Loucy (cell line): ENCODE measurements at regions not wholly inside any gene's neighbourhood (a gene's known extent, or its start where the extent isn't known, plus 50 kb on each side); places are given as distances from the start of the nearest gene placed in this dataset.
"Not testable (repeated sequence)": the region's sequence is repeated elsewhere in the genome, so short reads cannot be mapped to it uniquely, and the experiment has no call there.

Experiments used
- H2AFZ ChIP-seq: fragments of 200-600 bp; sonication (generic); 2 replicates; pipeline ENCODE4 v1.6.0; 2016; ENCODE audit warnings: antibody characterized with exemption, mild to moderate bottlenecking, low read length, moderate library complexity
- H3F3A ChIP-seq: fragments of 200-600 bp; 2 replicates; pipeline ENCODE4 v1.6.0; 2016; ENCODE audit warnings: antibody characterized with exemption, low read depth, mild to moderate bottlenecking
- H3K27me3 ChIP-seq: fragments of 200-600 bp; sonication (generic); 2 replicates; pipeline ENCODE4 v1.6.1; 2014; ENCODE audit warnings: low read length, mild to moderate bottlenecking; ENCODE audit not compliant: insufficient read depth, poor library complexity, severe bottlenecking
- H3K36me3 ChIP-seq: fragments of 200-600 bp; sonication (generic); 2 replicates; pipeline ENCODE4 v1.6.1; 2016; ENCODE audit warnings: low read length; ENCODE audit not compliant: insufficient read depth
- H3K4me1 ChIP-seq: fragments of 200-600 bp; sonication (generic); 2 replicates; pipeline ENCODE4 v1.5.1; 2014; ENCODE audit warnings: low read length, mild to moderate bottlenecking; ENCODE audit not compliant: insufficient read depth, poor library complexity, severe bottlenecking
- H3K4me2 ChIP-seq: fragments of 200-600 bp; sonication (generic); 2 replicates; pipeline ENCODE4 v1.6.0; 2014; ENCODE audit warnings: antibody characterized with exemption, low read length, low read depth, mild to moderate bottlenecking; ENCODE audit not compliant: poor library complexity, severe bottlenecking
- H3K4me3 ChIP-seq: fragments of 200-600 bp; sonication (generic); 2 replicates; pipeline ENCODE4 v1.5.1; 2014; ENCODE audit warnings: low read length, mild to moderate bottlenecking, mixed read lengths; ENCODE audit not compliant: poor library complexity, severe bottlenecking
- H3K79me2 ChIP-seq: fragments of 200-600 bp; sonication (generic); 2 replicates; pipeline ENCODE4 v1.6.1; 2014; ENCODE audit warnings: low read length; ENCODE audit not compliant: insufficient read depth
- H3K9ac ChIP-seq: fragments of 200-600 bp; sonication (generic); 2 replicates; pipeline ENCODE4 v1.6.0; 2014; ENCODE audit warnings: mild to moderate bottlenecking, low read depth, low read length, moderate library complexity; ENCODE audit not compliant: poor library complexity, severe bottlenecking
- H3K9me2 ChIP-seq: fragments of 200-600 bp; sonication (generic); replicated peaks from 2 replicates; pipeline ENCODE4 v1.6.1; 2016; ENCODE audit warnings: low read depth, low read length, mixed read lengths
- H3K9me3 ChIP-seq: fragments of 200-600 bp; sonication (generic); 2 replicates; pipeline ENCODE4 v1.6.1; 2014; ENCODE audit warnings: mild to moderate bottlenecking, antibody characterized with exemption, low read length, low read depth; ENCODE audit not compliant: insufficient read depth
- H4K20me1 ChIP-seq: fragments of 200-600 bp; sonication (generic); 2 replicates; pipeline ENCODE4 v1.6.0; 2014; ENCODE audit warnings: antibody characterized with exemption, low read length, mild to moderate bottlenecking; ENCODE audit not compliant: insufficient read depth, poor library complexity, severe bottlenecking
- EZH2phosphoT487 ChIP-seq: fragments of 200-600 bp; IDR thresholded peaks from 2 replicates; pipeline ENCODE4 v1.6.1; 2018; ENCODE audit warnings: antibody characterized with exemption, mild to moderate bottlenecking, moderate library complexity, borderline replicate concordance
- TF ChIP-seq, protein P1 (sequence below): fragments of 200-600 bp; sonication (generic); conservative IDR thresholded peaks from 2 replicates; pipeline ENCODE4 v1.5.1; 2014; ENCODE audit warnings: mild to moderate bottlenecking, antibody characterized with exemption, low read length

- H3K4me3 ChIP-seq, result no peak overlapping the region
- H3K4me2 ChIP-seq, result no peak overlapping the region
- no peaks in the 10 kb centered on the region for H3K4me1 ChIP-seq
- no peaks in the 10 kb centered on the region for H3K9me3 ChIP-seq
- no peaks in the 10 kb centered on the region for H4K20me1 ChIP-seq
- no peaks in the 10 kb centered on the region for H3F3A ChIP-seq
- no peaks in the 10 kb centered on the region for H3K79me2 ChIP-seq
- no peaks in the 10 kb centered on the region for H3K27me3 ChIP-seq
- H3K36me3 ChIP-seq, result no peaks in the 10 kb centered on the region
- no peak overlapping the region for H2AFZ ChIP-seq
- no peak for TF ChIP-seq EZH2phosphoT487
- TF ChIP-seq, protein P1, sequence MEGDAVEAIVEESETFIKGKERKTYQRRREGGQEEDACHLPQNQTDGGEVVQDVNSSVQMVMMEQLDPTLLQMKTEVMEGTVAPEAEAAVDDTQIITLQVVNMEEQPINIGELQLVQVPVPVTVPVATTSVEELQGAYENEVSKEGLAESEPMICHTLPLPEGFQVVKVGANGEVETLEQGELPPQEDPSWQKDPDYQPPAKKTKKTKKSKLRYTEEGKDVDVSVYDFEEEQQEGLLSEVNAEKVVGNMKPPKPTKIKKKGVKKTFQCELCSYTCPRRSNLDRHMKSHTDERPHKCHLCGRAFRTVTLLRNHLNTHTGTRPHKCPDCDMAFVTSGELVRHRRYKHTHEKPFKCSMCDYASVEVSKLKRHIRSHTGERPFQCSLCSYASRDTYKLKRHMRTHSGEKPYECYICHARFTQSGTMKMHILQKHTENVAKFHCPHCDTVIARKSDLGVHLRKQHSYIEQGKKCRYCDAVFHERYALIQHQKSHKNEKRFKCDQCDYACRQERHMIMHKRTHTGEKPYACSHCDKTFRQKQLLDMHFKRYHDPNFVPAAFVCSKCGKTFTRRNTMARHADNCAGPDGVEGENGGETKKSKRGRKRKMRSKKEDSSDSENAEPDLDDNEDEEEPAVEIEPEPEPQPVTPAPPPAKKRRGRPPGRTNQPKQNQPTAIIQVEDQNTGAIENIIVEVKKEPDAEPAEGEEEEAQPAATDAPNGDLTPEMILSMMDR, result no peak
- no peaks in the 10 kb centered on the region for H3K9me2 ChIP-seq
- no peak overlapping the region for H3K9ac ChIP-seq
These were observed 123.9 kb upstream of the IER5L start for GRCh38 chr9:129301941-129302340.

DNA sequence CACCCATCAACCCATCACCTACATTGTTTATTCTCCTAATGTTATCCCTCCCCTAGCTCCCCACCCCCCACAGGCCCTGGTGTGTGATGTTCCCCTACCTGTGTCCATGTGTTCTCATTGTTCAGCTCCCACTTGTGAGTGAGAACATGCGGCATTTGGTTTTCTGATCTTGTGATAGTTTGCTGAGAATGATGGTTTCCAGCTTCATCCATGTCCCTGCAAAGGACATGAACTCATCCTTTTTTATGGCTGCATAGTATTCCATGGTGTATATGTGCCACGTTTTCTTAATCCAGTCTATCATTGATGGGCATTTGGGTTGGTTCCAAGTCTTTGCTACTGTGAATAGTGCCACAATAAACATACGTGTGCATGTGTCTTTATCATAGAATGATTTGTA is 118.1 kb upstream of the IER5L start:
- H3K27me3 ChIP-seq, H3K9me2 ChIP-seq, H3K4me1 ChIP-seq, H3K9ac ChIP-seq, H2AFZ ChIP-seq, H3K4me3 ChIP-seq, H3K36me3 ChIP-seq, H3K79me2 ChIP-seq, H3F3A ChIP-seq, H3K9me3 ChIP-seq, H4K20me1 ChIP-seq, H3K4me2 ChIP-seq: not testable (repeated sequence)

DNA sequence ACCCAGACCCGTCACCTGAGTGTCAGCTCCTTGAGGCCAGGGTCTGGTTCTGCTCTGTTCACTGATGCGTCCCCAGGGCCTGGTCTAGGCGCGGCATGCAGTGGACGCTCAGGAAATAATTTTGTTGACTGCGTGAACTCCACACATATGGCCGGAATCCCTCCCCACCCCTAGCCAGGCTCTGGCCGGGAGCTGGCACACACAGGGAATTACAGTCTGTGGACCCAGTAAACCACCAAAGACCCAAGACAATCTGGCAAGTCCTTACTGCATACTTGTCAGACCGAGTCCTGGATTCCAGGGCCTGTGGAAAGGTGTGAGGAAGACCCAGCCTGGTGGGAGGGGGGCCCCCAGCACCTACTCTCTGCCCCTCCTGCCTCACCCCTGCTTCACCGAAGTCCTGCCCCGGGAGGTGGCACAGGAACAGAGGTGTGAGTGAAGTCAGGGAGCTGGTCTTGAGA is 113.0 kb upstream of the IER5L start:
- Histone ChIP-seq H3K4me3 (no peak overlapping the region), H3K4me2 (no peak overlapping the region), H3K9ac (no peak overlapping the region), H3K9me3 (no peaks in the 10 kb centered on the region), H3K9me2 (no peaks in the 10 kb centered on the region), H4K20me1 (no peaks in the 10 kb centered on the region), H3F3A (no peaks in the 10 kb centered on the region), H2AFZ (no peak overlapping the region), H3K27me3 (no peaks in the 10 kb centered on the region), H3K36me3 (no peaks in the 10 kb centered on the region), H3K4me1 (no peaks in the 10 kb centered on the region), H3K79me2 (no peaks in the 10 kb centered on the region)
- TF ChIP-seq, protein P1, result no peak
- no peak for TF ChIP-seq EZH2phosphoT487

- no peaks in the 10 kb centered on the region for H3K9me2 ChIP-seq
- no peaks in the 10 kb centered on the region for H3K36me3 ChIP-seq
- H3K27me3 ChIP-seq, result no peaks in the 10 kb centered on the region
- no peak for TF ChIP-seq EZH2phosphoT487
- no peaks in the 10 kb centered on the region for H3K79me2 ChIP-seq
- no peak overlapping the region for H3K4me2 ChIP-seq
- H3K4me1 ChIP-seq, result no peaks in the 10 kb centered on the region
- no peaks in the 10 kb centered on the region for H3F3A ChIP-seq
- no peak overlapping the region for H2AFZ ChIP-seq
- H3K9me3 ChIP-seq, result no peaks in the 10 kb centered on the region
- no peak overlapping the region for H3K4me3 ChIP-seq
- no peak overlapping the region for H3K9ac ChIP-seq
- no peaks in the 10 kb centered on the region for H4K20me1 ChIP-seq
These were observed 112.5 kb upstream of the IER5L start for GRCh38 chr9:129290606-129291005.
